GM21360 (cell line): ENCODE measurements at regions not wholly inside any gene's neighbourhood (a gene's known extent, or its start where the extent isn't known, plus 50 kb on each side); places are given as distances from the start of the nearest gene placed in this dataset.
A peak's percentile ranks its signal among the peaks of the same experiment; 100 is the strongest.

Source experiments
- ATAC-seq: cut with Tn5 transposase; IDR thresholded peaks from one replicate; pipeline ENCODE4 v1.9.1; 2021; ENCODE audit warnings: mild to moderate bottlenecking, moderate library complexity; ENCODE audit not compliant: unreplicated experiment

- no peak for ATAC-seq
Observed at GRCh38 chr3:194001728-194002459, 134.1 kb upstream of the HES1 start.

GRCh38 chr3:194003114-194004057 lies 132.6 kb upstream of the HES1 start:
- peak; percentile 64 for ATAC-seq

- no peak for ATAC-seq
Observed at GRCh38 chr3:194005930-194006501, 129.9 kb upstream of the HES1 start.

- no peak for ATAC-seq
Observed at GRCh38 chr3:194007592-194008337, 128.2 kb upstream of the HES1 start.

- ATAC-seq, result no peak
Observed at GRCh38 chr3:194009019-194009418, 126.9 kb upstream of the HES1 start.

- no peak for ATAC-seq
Observed at GRCh38 chr3:194009892-194010533, 125.9 kb upstream of the HES1 start.

- ATAC-seq, result no peak
Observed at GRCh38 chr3:194011807-194012206, 124.1 kb upstream of the HES1 start.

- no peak for ATAC-seq
Observed at GRCh38 chr3:194013928-194014327, 122.0 kb upstream of the HES1 start.

- ATAC-seq, result no peak
Observed at GRCh38 chr3:194014756-194015155, 121.2 kb upstream of the HES1 start.

- ATAC-seq, result no peak
Observed at GRCh38 chr3:194019398-194020165, 116.4 kb upstream of the HES1 start.

GRCh38 chr3:194022052-194022451 lies 113.9 kb upstream of the HES1 start:
- no peak for ATAC-seq

- no peak for ATAC-seq
Observed at GRCh38 chr3:194022816-194023215, 113.1 kb upstream of the HES1 start.

- ATAC-seq, result no peak
Observed at GRCh38 chr3:194023501-194024280, 112.3 kb upstream of the HES1 start.

- ATAC-seq, result no peak
Observed at GRCh38 chr3:194025119-194025518, 110.8 kb upstream of the HES1 start.

GRCh38 chr3:194025951-194026350 lies 110.0 kb upstream of the HES1 start:
- ATAC-seq, result no peak

GRCh38 chr3:194028434-194029004 lies 107.4 kb upstream of the HES1 start:
- no peak for ATAC-seq

GRCh38 chr3:194029846-194030245 lies 106.1 kb upstream of the HES1 start:
- ATAC-seq, result no peak

- ATAC-seq, result no peak
Observed at GRCh38 chr3:194030372-194030771, 105.6 kb upstream of the HES1 start.

GRCh38 chr3:194031349-194031748 lies 104.6 kb upstream of the HES1 start:
- no peak for ATAC-seq
